ENCODE measurements at regions not wholly inside any gene's neighbourhood (a gene's known extent, or its start where the extent isn't known, plus 50 kb on each side); places are given as distances from the start of the nearest gene placed in this dataset.

DNA sequence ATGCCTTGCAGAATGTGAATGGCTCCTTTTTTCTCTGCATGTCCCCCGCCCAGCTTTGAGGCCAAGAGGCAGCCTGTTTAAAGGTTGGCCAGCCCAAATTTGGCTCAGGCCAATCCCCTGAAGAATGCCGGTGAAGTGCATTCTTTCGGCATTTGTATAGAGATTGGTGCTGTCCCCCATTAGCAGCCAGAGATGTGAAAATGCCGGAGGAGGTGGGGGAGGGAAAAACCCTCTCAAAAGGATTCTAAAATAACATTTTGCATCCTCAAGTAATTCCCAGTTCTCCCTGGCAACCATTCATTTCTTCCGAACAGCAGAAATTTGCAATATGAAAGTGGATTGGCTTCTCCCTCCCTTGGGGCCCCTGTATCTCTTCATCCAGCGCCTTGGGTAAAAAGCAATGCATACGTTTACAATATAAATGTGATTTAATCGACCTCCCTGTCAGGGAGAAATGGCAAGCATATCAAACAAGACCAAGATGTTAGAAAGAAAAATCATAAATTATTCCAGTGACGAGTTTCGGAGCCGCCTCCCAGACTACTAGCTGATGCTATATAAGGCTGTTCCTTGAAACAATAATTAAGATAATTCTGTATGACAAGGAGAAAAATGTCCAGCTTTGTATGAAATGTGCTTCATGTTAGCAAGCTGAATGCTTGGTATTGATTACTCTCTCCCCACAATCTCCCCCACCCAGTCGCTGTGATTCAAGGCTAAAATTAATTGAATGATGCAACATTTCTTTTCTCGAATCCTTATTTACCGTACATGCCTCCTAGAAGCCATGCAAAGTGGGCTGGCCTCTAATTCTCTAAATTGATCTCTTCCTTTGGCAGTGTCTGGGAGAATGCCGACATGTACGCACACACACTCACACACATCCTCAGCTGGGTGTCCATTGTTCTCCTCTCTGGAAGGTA lies 323.7 kb downstream of the RPS24 start:
- TF ChIP-seq POLR2AphosphoS5 (IDR thresholded peaks at IDR 0.05; ENCODE audit: low read depth, low read length), result no peak
- TF ChIP-seq FOXP2 (optimal IDR thresholded peaks at IDR 0.05; ENCODE audit: borderline replicate concordance, extremely low read depth, extremely low read length, insufficient read depth), result no peak
